ENCODE measurements at regions not wholly inside any gene's neighbourhood (a gene's known extent, or its start where the extent isn't known, plus 50 kb on each side); places are given as distances from the start of the nearest gene placed in this dataset.

- POLR2A ChIA-PET = no interaction called here
- WGBS (ENCODE audit: insufficient coverage) = 53% methylated on average over 8 of the region's 9 CpGs
- Histone ChIP-seq H3K4me1 (ENCODE audit: control insufficient read depth in 2 of 2, insufficient read depth in 2 of 2, low read length in 2 of 2) (no peaks in the 10 kb centered on the region), H4K20me1 (ENCODE audit: control insufficient read depth, insufficient read depth, low read length, poor library complexity, severe bottlenecking) (no peaks in the 10 kb centered on the region), H3K9me3 (ENCODE audit: control extremely low read depth in 1 of 3, control insufficient read depth in 2 of 3, insufficient read depth in 1 of 3, low read length in 2 of 3) (no peaks in the 10 kb centered on the region), H3K27me3 (replicated peaks in 1 of 4; ENCODE audit: control extremely low read depth in 1 of 4, control insufficient read depth in 3 of 4, insufficient read depth in 4 of 4, low read length in 3 of 4) (peaks cover 0 to 16% (median 0%) of the 10 kb centered on the region in 4 experiments), H3K27ac (ENCODE audit: low read length in 2 of 2) (no peak overlapping the region), H3K4me2 (replicated peaks; ENCODE audit: low read depth, low read length, poor library complexity, severe bottlenecking) (no peak overlapping the region), H3K4me3 (ENCODE audit: control extremely low read depth in 1 of 5, extremely low read depth in 1 of 5, insufficient read depth in 1 of 5, low read depth in 2 of 5, low read length in 4 of 5) (no peak overlapping the region), H3K79me2 (ENCODE audit: control insufficient read depth, insufficient read depth, low read length) (no peaks in the 10 kb centered on the region), H3K9ac (ENCODE audit: low read length) (no peak overlapping the region), H2AFZ (ENCODE audit: insufficient read depth, low read depth, low read length, poor library complexity, severe bottlenecking) (no peak overlapping the region), H3K36me3 (replicated peaks in 1 of 2; ENCODE audit: control extremely low read depth in 1 of 2, control insufficient read depth in 1 of 2, extremely low read depth in 1 of 2, insufficient read depth in 2 of 2, low read length in 1 of 2) (no peaks in the 10 kb centered on the region)
- H3K4me3 Mint-ChIP-seq = no peak overlapping the region
- H3K4me1 Mint-ChIP-seq = no peaks in the 10 kb centered on the region
- no peak for ATAC-seq (ENCODE audit: low read depth)
- intact Hi-C loops (cut with micrococcal nuclease) = no loop called here
- no peaks in the 10 kb centered on the region for H3K9me3 Mint-ChIP-seq (ENCODE audit: insufficient read depth)
- TF ChIP-seq CTCF (IDR thresholded peaks at IDR 0.05) (no peak), EZH2 (IDR thresholded peaks at IDR 0.05; ENCODE audit: borderline replicate concordance, insufficient read depth, low read depth, low read length, poor library complexity, severe bottlenecking) (no peak)
- no peak overlapping the region for H3K27ac Mint-ChIP-seq
- CTCF ChIA-PET = no interaction called here
- DNase-seq = no peak
- H3K27me3 Mint-ChIP-seq = peaks cover 22% of the 10 kb centered on the region
These were observed 87.4 kb upstream of the LHX1 start for GRCh38 chr17:36849871-36850348.

GRCh38 chr17:36850790-36851189, 86.5 kb upstream of the LHX1 start:
- Histone ChIP-seq H3K9me3 (ENCODE audit: control extremely low read depth in 1 of 3, control insufficient read depth in 2 of 3, insufficient read depth in 1 of 3, low read length in 2 of 3) (no peaks in the 10 kb centered on the region), H3K4me2 (replicated peaks; ENCODE audit: low read depth, low read length, poor library complexity, severe bottlenecking) (no peak overlapping the region), H3K27me3 (replicated peaks in 1 of 4; ENCODE audit: control extremely low read depth in 1 of 4, control insufficient read depth in 3 of 4, insufficient read depth in 4 of 4, low read length in 3 of 4) (peaks cover 0 to 13% (median 0%) of the 10 kb centered on the region in 4 experiments), H2AFZ (ENCODE audit: insufficient read depth, low read depth, low read length, poor library complexity, severe bottlenecking) (no peak overlapping the region), H3K4me3 (ENCODE audit: control extremely low read depth in 1 of 5, extremely low read depth in 1 of 5, insufficient read depth in 1 of 5, low read depth in 2 of 5, low read length in 4 of 5) (no peak overlapping the region), H3K79me2 (ENCODE audit: control insufficient read depth, insufficient read depth, low read length) (no peaks in the 10 kb centered on the region), H3K27ac (ENCODE audit: low read length in 2 of 2) (no peak overlapping the region), H4K20me1 (ENCODE audit: control insufficient read depth, insufficient read depth, low read length, poor library complexity, severe bottlenecking) (no peaks in the 10 kb centered on the region), H3K36me3 (replicated peaks in 1 of 2; ENCODE audit: control extremely low read depth in 1 of 2, control insufficient read depth in 1 of 2, extremely low read depth in 1 of 2, insufficient read depth in 2 of 2, low read length in 1 of 2) (no peaks in the 10 kb centered on the region), H3K9ac (ENCODE audit: low read length) (no peak overlapping the region), H3K4me1 (ENCODE audit: control insufficient read depth in 2 of 2, insufficient read depth in 2 of 2, low read length in 2 of 2) (no peaks in the 10 kb centered on the region)
- no peak overlapping the region for H3K4me3 Mint-ChIP-seq
- ChIA-PET POLR2A (no interaction called here), CTCF (interaction anchor here (1.1 kb wide), 1 partner anchor 197 kb away, joined by 3 read pairs; no protein-coding TSS in a partner anchor)
- H3K4me1 Mint-ChIP-seq = no peaks in the 10 kb centered on the region
- peaks cover 16% of the 10 kb centered on the region for H3K27me3 Mint-ChIP-seq
- DNase-seq (no peak), ATAC-seq (ENCODE audit: low read depth) (no peak)
- H3K27ac Mint-ChIP-seq = no peak overlapping the region
- H3K9me3 Mint-ChIP-seq (ENCODE audit: insufficient read depth) = no peaks in the 10 kb centered on the region
- TF ChIP-seq EZH2 (IDR thresholded peaks at IDR 0.05; ENCODE audit: borderline replicate concordance, insufficient read depth, low read depth, low read length, poor library complexity, severe bottlenecking) (no peak), CTCF (IDR thresholded peaks at IDR 0.05) (no peak)
- 87% methylated on average over 5 of the region's 5 CpGs for WGBS (ENCODE audit: insufficient coverage)
- intact Hi-C loops (cut with micrococcal nuclease) = no loop called here

Data from B cell (primary cell).